OCI-LY7 (cell line): ENCODE measurements at regions not wholly inside any gene's neighbourhood (a gene's known extent, or its start where the extent isn't known, plus 50 kb on each side); places are given as distances from the start of the nearest gene placed in this dataset.

Experiments
- CTCF ChIP-seq: fragments of 200-600 bp; sonication (generic); conservative IDR thresholded peaks from 2 replicates; pipeline ENCODE4 v1.5.1; 2014; ENCODE audit warnings: mild to moderate bottlenecking, antibody characterized with exemption, low read length, moderate library complexity, mixed read lengths
- EZH2phosphoT487 ChIP-seq: fragments of 200-600 bp; sonication (generic); IDR thresholded peaks from 2 replicates; pipeline ENCODE4 v1.6.1; 2018; ENCODE audit warnings: low read depth, borderline replicate concordance, mild to moderate bottlenecking, mixed run types, antibody characterized with exemption, low read length, moderate library complexity, mixed read lengths

- TF ChIP-seq CTCF (no peak), EZH2phosphoT487 (no peak)
These were observed 140.8 kb upstream of the AGA start for GRCh38 chr4:177582992-177583391.
